WTC11 (cell line): ENCODE measurements at regions not wholly inside any gene's neighbourhood (a gene's known extent, or its start where the extent isn't known, plus 50 kb on each side); places are given as distances from the start of the nearest gene placed in this dataset.

Experiments
- CREM ChIP-seq: sonication (generic); formaldehyde crosslinking; IDR thresholded peaks from 2 replicates; pipeline ENCODE4 v1.8.1; 2022; ENCODE audit warnings: mild to moderate bottlenecking, missing genetic modification reagents, moderate library complexity
- TEAD4 ChIP-seq: sonication (generic); formaldehyde crosslinking; IDR thresholded peaks from 2 replicates; pipeline ENCODE4 v1.8.0; 2022; ENCODE audit warnings: mild to moderate bottlenecking, missing genetic modification reagents
- ZBTB21 ChIP-seq: sonication (generic); formaldehyde crosslinking; IDR thresholded peaks from 2 replicates; pipeline ENCODE4 v1.8.1; 2023; ENCODE audit warnings: mild to moderate bottlenecking, missing genetic modification reagents, borderline replicate concordance
- TF ChIP-seq, protein P1 (sequence below): fragments of 200-600 bp; IDR thresholded peaks from 2 replicates; pipeline ENCODE4 v1.8.0; 2022; ENCODE audit warnings: antibody characterized with exemption
- TF ChIP-seq, protein P2 (sequence below): sonication (generic); formaldehyde crosslinking; IDR thresholded peaks from 2 replicates; pipeline ENCODE4 v1.8.0; 2022; ENCODE audit warnings: mild to moderate bottlenecking, missing genetic modification reagents

DNA sequence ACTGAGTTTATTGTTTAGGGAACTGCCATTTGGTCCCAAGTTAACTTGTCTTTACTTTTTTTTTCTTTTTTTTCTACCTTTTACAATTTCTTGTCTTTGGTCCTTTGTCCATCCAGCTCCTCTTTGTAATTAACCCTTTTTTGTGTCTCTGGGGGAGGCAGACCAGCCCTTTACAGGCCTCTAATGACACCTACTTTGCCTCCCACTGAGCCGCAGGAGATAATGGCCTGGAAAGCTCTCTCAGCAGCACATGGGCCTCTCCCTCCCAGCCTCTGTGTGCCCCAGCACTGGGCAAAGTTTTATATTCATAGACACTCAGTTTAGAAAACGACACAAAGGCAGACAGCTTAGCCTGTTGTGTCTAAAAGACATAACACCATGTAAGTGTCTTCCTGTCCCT, 480.4 kb downstream of the SOX6 start:
- TF ChIP-seq, protein P1, sequence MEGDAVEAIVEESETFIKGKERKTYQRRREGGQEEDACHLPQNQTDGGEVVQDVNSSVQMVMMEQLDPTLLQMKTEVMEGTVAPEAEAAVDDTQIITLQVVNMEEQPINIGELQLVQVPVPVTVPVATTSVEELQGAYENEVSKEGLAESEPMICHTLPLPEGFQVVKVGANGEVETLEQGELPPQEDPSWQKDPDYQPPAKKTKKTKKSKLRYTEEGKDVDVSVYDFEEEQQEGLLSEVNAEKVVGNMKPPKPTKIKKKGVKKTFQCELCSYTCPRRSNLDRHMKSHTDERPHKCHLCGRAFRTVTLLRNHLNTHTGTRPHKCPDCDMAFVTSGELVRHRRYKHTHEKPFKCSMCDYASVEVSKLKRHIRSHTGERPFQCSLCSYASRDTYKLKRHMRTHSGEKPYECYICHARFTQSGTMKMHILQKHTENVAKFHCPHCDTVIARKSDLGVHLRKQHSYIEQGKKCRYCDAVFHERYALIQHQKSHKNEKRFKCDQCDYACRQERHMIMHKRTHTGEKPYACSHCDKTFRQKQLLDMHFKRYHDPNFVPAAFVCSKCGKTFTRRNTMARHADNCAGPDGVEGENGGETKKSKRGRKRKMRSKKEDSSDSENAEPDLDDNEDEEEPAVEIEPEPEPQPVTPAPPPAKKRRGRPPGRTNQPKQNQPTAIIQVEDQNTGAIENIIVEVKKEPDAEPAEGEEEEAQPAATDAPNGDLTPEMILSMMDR, result no peak
- TF ChIP-seq, protein P2, sequence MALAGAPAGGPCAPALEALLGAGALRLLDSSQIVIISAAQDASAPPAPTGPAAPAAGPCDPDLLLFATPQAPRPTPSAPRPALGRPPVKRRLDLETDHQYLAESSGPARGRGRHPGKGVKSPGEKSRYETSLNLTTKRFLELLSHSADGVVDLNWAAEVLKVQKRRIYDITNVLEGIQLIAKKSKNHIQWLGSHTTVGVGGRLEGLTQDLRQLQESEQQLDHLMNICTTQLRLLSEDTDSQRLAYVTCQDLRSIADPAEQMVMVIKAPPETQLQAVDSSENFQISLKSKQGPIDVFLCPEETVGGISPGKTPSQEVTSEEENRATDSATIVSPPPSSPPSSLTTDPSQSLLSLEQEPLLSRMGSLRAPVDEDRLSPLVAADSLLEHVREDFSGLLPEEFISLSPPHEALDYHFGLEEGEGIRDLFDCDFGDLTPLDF (CRISPR knock-in tag), result no peak
- TF ChIP-seq CREM (CRISPR knock-in tag), result no peak
- TF ChIP-seq ZBTB21 (CRISPR knock-in tag), result no peak
- TF ChIP-seq TEAD4, result no peak
